GM23338 (cell line): ENCODE measurements at regions not wholly inside any gene's neighbourhood (a gene's known extent, or its start where the extent isn't known, plus 50 kb on each side); places are given as distances from the start of the nearest gene placed in this dataset.

Experiments
- ATAC-seq: fragments of 200-7000 bp; cut with Tn5 transposase; 3 replicates; pipeline ENCODE4 v1.9.1; 2020
- DNase-seq: peaks from one replicate; pipeline ENCODE4 v3.0.0-alpha.2; 2015; ENCODE audit warnings: low spot score
- H2AFZ ChIP-seq: fragments of 200-600 bp; sonication (generic); 2 replicates; pipeline ENCODE4 v1.8.0; 2016; ENCODE audit warnings: antibody characterized with exemption, mild to moderate bottlenecking, moderate library complexity
- H3F3A ChIP-seq: fragments of 200-600 bp; sonication (generic); replicated peaks from 2 replicates; pipeline ENCODE4 v1.8.0; 2017; ENCODE audit warnings: antibody characterized with exemption, mixed run types, low read depth
- H3K27ac ChIP-seq: fragments of 200-600 bp; sonication (generic); 2 replicates; pipeline ENCODE4 v1.6.1; 2016; ENCODE audit warnings: low read depth
- H3K27me3 ChIP-seq: fragments of 200-600 bp; sonication (generic); 2 replicates; pipeline ENCODE4 v1.8.0; 2016; ENCODE audit warnings: mild to moderate bottlenecking, mixed run types, moderate library complexity; ENCODE audit not compliant: insufficient read depth
- H3K36me3 ChIP-seq: fragments of 200-600 bp; sonication (generic); 2 replicates; pipeline ENCODE4 v1.8.0; 2016; ENCODE audit warnings: mild to moderate bottlenecking; ENCODE audit not compliant: insufficient read depth
- H3K4me1 ChIP-seq: fragments of 200-600 bp; sonication (generic); 2 replicates; pipeline ENCODE4 v1.8.0; 2016; ENCODE audit warnings: mild to moderate bottlenecking, moderate library complexity; ENCODE audit not compliant: insufficient read depth
- H3K4me2 ChIP-seq: fragments of 200-600 bp; sonication (generic); 2 replicates; pipeline ENCODE4 v1.7.1; 2017; ENCODE audit warnings: mixed run types
- H3K4me3 ChIP-seq: fragments of 200-600 bp; sonication (generic); 2 replicates; pipeline ENCODE4 v1.6.1; 2016; ENCODE audit warnings: mixed run types
- H3K79me2 ChIP-seq: fragments of 200-600 bp; sonication (generic); replicated peaks from 2 replicates; pipeline ENCODE4 v1.8.0; 2017; ENCODE audit warnings: mild to moderate bottlenecking; ENCODE audit not compliant: insufficient read depth
- H3K9me2 ChIP-seq: fragments of 200-600 bp; sonication (generic); 2 replicates; pipeline ENCODE4 v1.8.0; 2017; ENCODE audit not compliant: insufficient read depth
- H4K20me1 ChIP-seq: fragments of 200-600 bp; sonication (generic); replicated peaks from 2 replicates; pipeline ENCODE4 v1.8.0; 2017; ENCODE audit warnings: mild to moderate bottlenecking; ENCODE audit not compliant: insufficient read depth
- H3K27ac Mint-ChIP-seq: 2 replicates; pipeline ENCODE4 v1.8.0; 2020; ENCODE audit warnings: inconsistent platforms, mild to moderate bottlenecking, moderate library complexity, mixed read lengths
- H3K27me3 Mint-ChIP-seq: 3 replicates; pipeline ENCODE4 v1.8.0; 2022; ENCODE audit warnings: low read depth, mild to moderate bottlenecking, moderate library complexity, mixed read lengths, inconsistent platforms; ENCODE audit not compliant: insufficient read depth, poor library complexity
- H3K36me3 Mint-ChIP-seq: 3 replicates; pipeline ENCODE4 v1.8.0; 2021; ENCODE audit warnings: low read depth, mild to moderate bottlenecking, inconsistent platforms, moderate library complexity, mixed read lengths
- H3K4me1 Mint-ChIP-seq: 3 replicates; pipeline ENCODE4 v1.8.0; 2020; ENCODE audit warnings: mild to moderate bottlenecking, inconsistent platforms, mixed read lengths
- H3K4me3 Mint-ChIP-seq: 3 replicates; pipeline ENCODE4 v1.8.0; 2021; ENCODE audit warnings: moderate library complexity, mild to moderate bottlenecking, inconsistent platforms, mixed read lengths
- H3K9me3 Mint-ChIP-seq: 3 replicates; pipeline ENCODE4 v1.8.0; 2020; ENCODE audit warnings: moderate library complexity, mild to moderate bottlenecking, inconsistent platforms, mixed read lengths
- CREB1 ChIP-seq: fragments of 250-450 bp; sonication (Bioruptor Pico); IDR thresholded peaks from 2 replicates; pipeline ENCODE4 v1.5.0; 2020; ENCODE audit warnings: low read depth, mild to moderate bottlenecking, moderate library complexity
- EZH2 ChIP-seq: fragments of 200-600 bp; sonication (generic); IDR thresholded peaks from one replicate; pipeline ENCODE4 v1.8.0; 2017; ENCODE audit warnings: antibody characterized with exemption, mild to moderate bottlenecking, low read depth; ENCODE audit not compliant: unreplicated experiment
- EZH2phosphoT487 ChIP-seq: fragments of 200-600 bp; sonication (generic); IDR thresholded peaks from one replicate; pipeline ENCODE4 v1.8.1; 2018; ENCODE audit warnings: antibody characterized with exemption; ENCODE audit not compliant: unreplicated experiment
- JUNB ChIP-seq: IDR thresholded peaks from one replicate; pipeline ENCODE4 v1.6.1; 2016; ENCODE audit warnings: antibody characterized with exemption; ENCODE audit not compliant: unreplicated experiment
- NANOG ChIP-seq: IDR thresholded peaks from 2 replicates; pipeline ENCODE4 v1.6.1; 2016; ENCODE audit warnings: antibody characterized with exemption, borderline replicate concordance
- POLR2AphosphoS5 ChIP-seq: IDR thresholded peaks from 2 replicates; pipeline ENCODE4 v1.6.1; 2016; ENCODE audit warnings: antibody characterized with exemption, low read depth
- STAT1 ChIP-seq: IDR thresholded peaks from one replicate; pipeline ENCODE4 v1.6.1; 2016; ENCODE audit warnings: antibody characterized with exemption; ENCODE audit not compliant: unreplicated experiment
- ZNF114 ChIP-seq: fragments of 250-450 bp; sonication (Bioruptor Pico); IDR thresholded peaks from 2 replicates; pipeline ENCODE4 v1.5.0; 2020; ENCODE audit warnings: mild to moderate bottlenecking, moderate library complexity
- ZNF331 ChIP-seq: fragments of 250-450 bp; sonication (Bioruptor Pico); IDR thresholded peaks from 2 replicates; pipeline ENCODE4 v1.5.0; 2020; ENCODE audit warnings: low read depth, mild to moderate bottlenecking, moderate library complexity
- TF ChIP-seq, protein P1 (sequence below), 2 experiments: fragments of 200-600 bp in 1 of 2; sonication (generic) in 1 of 2; conservative IDR thresholded peaks; 2 replicates each; pipeline versions ENCODE4 v1.5.1 to v1.6.1; 2016 to 2017; ENCODE audit warnings: antibody characterized with exemption in 2 of 2, low read depth in 2 of 2, mild to moderate bottlenecking in 2 of 2, moderate library complexity in 1 of 2
- TF ChIP-seq, protein P2 (sequence below): IDR thresholded peaks from one replicate; pipeline ENCODE4 v1.6.1; 2018; ENCODE audit warnings: antibody characterized with exemption; ENCODE audit not compliant: unreplicated experiment
- TF ChIP-seq, protein P3 (sequence below): IDR thresholded peaks from 2 replicates; pipeline ENCODE4 v1.6.1; 2016; ENCODE audit warnings: antibody characterized with exemption

- Histone ChIP-seq H2AFZ (peak overlapping the region; percentile 64; the same call in 1 of the 2 replicates), H3K36me3 (no peaks in the 10 kb centered on the region), H3K27ac (no peak overlapping the region), H3K4me2 (no peak overlapping the region), H3F3A (no peaks in the 10 kb centered on the region), H3K27me3 (no peaks in the 10 kb centered on the region), H3K79me2 (no peaks in the 10 kb centered on the region), H3K4me1 (no peaks in the 10 kb centered on the region), H3K4me3 (no peak overlapping the region), H3K9me2 (no peaks in the 10 kb centered on the region), H4K20me1 (no peaks in the 10 kb centered on the region)
- DNase-seq (peak; percentile 68), ATAC-seq (peak; percentile 84)
- no peak overlapping the region for H3K27ac Mint-ChIP-seq
- 0 out of 3 replicates have a peak, but pooled peaks cover 2% of the 10 kb centered on the region for H3K4me1 Mint-ChIP-seq
- no peaks in the 10 kb centered on the region for H3K36me3 Mint-ChIP-seq
- no peak for TF ChIP-seq EZH2
- TF ChIP-seq, protein P1, sequence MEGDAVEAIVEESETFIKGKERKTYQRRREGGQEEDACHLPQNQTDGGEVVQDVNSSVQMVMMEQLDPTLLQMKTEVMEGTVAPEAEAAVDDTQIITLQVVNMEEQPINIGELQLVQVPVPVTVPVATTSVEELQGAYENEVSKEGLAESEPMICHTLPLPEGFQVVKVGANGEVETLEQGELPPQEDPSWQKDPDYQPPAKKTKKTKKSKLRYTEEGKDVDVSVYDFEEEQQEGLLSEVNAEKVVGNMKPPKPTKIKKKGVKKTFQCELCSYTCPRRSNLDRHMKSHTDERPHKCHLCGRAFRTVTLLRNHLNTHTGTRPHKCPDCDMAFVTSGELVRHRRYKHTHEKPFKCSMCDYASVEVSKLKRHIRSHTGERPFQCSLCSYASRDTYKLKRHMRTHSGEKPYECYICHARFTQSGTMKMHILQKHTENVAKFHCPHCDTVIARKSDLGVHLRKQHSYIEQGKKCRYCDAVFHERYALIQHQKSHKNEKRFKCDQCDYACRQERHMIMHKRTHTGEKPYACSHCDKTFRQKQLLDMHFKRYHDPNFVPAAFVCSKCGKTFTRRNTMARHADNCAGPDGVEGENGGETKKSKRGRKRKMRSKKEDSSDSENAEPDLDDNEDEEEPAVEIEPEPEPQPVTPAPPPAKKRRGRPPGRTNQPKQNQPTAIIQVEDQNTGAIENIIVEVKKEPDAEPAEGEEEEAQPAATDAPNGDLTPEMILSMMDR (conservative IDR thresholded peaks at IDR 0.05; ENCODE audit: low read depth in 2 of 2), result peak; percentile 32 to 34
- H3K9me3 Mint-ChIP-seq, result no peaks in the 10 kb centered on the region
- no peak overlapping the region for H3K4me3 Mint-ChIP-seq
- H3K27me3 Mint-ChIP-seq, result no peaks in the 10 kb centered on the region
These were observed 227.4 kb upstream of the CDH7 start for GRCh38 chr18:65523461-65523860.

DNA sequence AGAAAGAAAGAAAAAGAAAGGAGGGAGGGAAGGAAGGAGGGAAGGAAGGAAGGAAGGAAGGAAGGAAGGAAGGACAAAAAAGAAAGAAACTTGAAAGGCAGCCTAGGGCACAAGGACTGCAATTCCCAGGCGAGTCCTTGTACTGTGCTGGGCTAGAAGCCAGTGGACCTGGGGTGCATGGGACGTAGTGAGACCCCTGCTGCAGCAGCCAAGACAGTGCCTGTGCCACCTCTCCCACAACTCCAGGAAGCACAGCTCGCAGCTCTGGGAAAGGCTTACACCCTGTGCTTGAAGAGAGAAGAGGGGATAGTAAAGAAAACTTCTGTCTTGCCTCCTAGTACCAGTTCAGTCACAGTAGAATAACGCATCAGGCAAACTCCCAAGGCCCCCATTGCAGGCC is 227.9 kb upstream of the CDH7 start:
- H3K4me1 ChIP-seq, result no peaks in the 10 kb centered on the region
- peak; percentile 52 for ATAC-seq
- H4K20me1 ChIP-seq, result no peaks in the 10 kb centered on the region
- H3F3A ChIP-seq, result no peaks in the 10 kb centered on the region
- no peaks in the 10 kb centered on the region for H3K79me2 ChIP-seq
- Mint-ChIP-seq H3K4me1 (0 out of 3 replicates have a peak, but pooled peaks cover 2% of the 10 kb centered on the region), H3K27ac (no peak overlapping the region), H3K9me3 (no peaks in the 10 kb centered on the region), H3K36me3 (no peaks in the 10 kb centered on the region), H3K27me3 (no peaks in the 10 kb centered on the region), H3K4me3 (no peak overlapping the region)
- no peaks in the 10 kb centered on the region for H3K27me3 ChIP-seq
- peak overlapping the region; percentile 64; the same call in 1 of the 2 replicates for H2AFZ ChIP-seq
- no peaks in the 10 kb centered on the region for H3K36me3 ChIP-seq
- no peak overlapping the region for H3K4me3 ChIP-seq
- no peaks in the 10 kb centered on the region for H3K9me2 ChIP-seq
- DNase-seq, result no peak
- TF ChIP-seq, protein P2, sequence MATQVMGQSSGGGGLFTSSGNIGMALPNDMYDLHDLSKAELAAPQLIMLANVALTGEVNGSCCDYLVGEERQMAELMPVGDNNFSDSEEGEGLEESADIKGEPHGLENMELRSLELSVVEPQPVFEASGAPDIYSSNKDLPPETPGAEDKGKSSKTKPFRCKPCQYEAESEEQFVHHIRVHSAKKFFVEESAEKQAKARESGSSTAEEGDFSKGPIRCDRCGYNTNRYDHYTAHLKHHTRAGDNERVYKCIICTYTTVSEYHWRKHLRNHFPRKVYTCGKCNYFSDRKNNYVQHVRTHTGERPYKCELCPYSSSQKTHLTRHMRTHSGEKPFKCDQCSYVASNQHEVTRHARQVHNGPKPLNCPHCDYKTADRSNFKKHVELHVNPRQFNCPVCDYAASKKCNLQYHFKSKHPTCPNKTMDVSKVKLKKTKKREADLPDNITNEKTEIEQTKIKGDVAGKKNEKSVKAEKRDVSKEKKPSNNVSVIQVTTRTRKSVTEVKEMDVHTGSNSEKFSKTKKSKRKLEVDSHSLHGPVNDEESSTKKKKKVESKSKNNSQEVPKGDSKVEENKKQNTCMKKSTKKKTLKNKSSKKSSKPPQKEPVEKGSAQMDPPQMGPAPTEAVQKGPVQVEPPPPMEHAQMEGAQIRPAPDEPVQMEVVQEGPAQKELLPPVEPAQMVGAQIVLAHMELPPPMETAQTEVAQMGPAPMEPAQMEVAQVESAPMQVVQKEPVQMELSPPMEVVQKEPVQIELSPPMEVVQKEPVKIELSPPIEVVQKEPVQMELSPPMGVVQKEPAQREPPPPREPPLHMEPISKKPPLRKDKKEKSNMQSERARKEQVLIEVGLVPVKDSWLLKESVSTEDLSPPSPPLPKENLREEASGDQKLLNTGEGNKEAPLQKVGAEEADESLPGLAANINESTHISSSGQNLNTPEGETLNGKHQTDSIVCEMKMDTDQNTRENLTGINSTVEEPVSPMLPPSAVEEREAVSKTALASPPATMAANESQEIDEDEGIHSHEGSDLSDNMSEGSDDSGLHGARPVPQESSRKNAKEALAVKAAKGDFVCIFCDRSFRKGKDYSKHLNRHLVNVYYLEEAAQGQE, result no peak
- TF ChIP-seq ZNF114, result no peak
- H3K4me2 ChIP-seq, result no peak overlapping the region
- no peak overlapping the region for H3K27ac ChIP-seq

GRCh38 chr18:65516209-65516608 is 234.6 kb upstream of the CDH7 start:
- Histone ChIP-seq H2AFZ (no peak overlapping the region), H3F3A (no peaks in the 10 kb centered on the region), H3K4me2 (no peak overlapping the region), H3K4me1 (no peaks in the 10 kb centered on the region), H4K20me1 (no peaks in the 10 kb centered on the region), H3K4me3 (no peak overlapping the region), H3K9me2 (no peaks in the 10 kb centered on the region), H3K27me3 (no peaks in the 10 kb centered on the region), H3K27ac (no peak overlapping the region), H3K36me3 (no peaks in the 10 kb centered on the region), H3K79me2 (no peaks in the 10 kb centered on the region)
- ATAC-seq (no peak), DNase-seq (no peak)
- H3K27me3 Mint-ChIP-seq, result no peaks in the 10 kb centered on the region
- no peak overlapping the region for H3K4me3 Mint-ChIP-seq
- H3K27ac Mint-ChIP-seq, result no peak overlapping the region
- H3K36me3 Mint-ChIP-seq, result no peaks in the 10 kb centered on the region
- H3K4me1 Mint-ChIP-seq, result no peaks in the 10 kb centered on the region
- H3K9me3 Mint-ChIP-seq, result no peaks in the 10 kb centered on the region
- TF ChIP-seq EZH2, result no peak
- TF ChIP-seq, protein P3, sequence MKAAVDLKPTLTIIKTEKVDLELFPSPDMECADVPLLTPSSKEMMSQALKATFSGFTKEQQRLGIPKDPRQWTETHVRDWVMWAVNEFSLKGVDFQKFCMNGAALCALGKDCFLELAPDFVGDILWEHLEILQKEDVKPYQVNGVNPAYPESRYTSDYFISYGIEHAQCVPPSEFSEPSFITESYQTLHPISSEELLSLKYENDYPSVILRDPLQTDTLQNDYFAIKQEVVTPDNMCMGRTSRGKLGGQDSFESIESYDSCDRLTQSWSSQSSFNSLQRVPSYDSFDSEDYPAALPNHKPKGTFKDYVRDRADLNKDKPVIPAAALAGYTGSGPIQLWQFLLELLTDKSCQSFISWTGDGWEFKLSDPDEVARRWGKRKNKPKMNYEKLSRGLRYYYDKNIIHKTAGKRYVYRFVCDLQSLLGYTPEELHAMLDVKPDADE, result no peak
- TF ChIP-seq JUNB, result no peak
- no peak for TF ChIP-seq NANOG
- TF ChIP-seq POLR2AphosphoS5, result no peak
- TF ChIP-seq ZNF331 (CRISPR knock-in tag), result no peak
- no peak for TF ChIP-seq CREB1 (CRISPR knock-in tag)
- TF ChIP-seq, protein P1 (conservative IDR thresholded peaks at IDR 0.05; ENCODE audit: low read depth in 2 of 2), result no peak
- no peak for TF ChIP-seq EZH2phosphoT487
- TF ChIP-seq STAT1, result no peak
